ENCODE measurements at regions not wholly inside any gene's neighbourhood (a gene's known extent, or its start where the extent isn't known, plus 50 kb on each side); places are given as distances from the start of the nearest gene placed in this dataset.

DNA sequence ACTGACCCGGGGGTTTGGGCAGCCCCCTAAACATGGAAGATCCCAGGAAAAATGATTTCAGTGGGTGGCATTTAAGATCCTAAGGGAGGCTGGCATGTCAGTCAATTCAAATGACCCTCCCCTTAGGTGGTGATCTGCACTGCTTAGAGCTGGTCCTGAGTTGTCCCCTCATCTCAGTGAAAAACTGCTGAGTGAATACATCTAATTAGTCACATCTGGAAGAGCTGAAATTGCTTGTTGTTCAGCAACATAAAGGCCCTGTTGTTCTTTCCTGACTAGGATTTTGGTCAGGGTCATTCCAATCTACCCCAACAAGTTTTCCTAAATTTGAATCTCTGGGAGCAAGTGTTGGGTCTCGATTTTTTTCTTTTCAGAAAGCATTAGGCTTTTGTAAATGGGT lies 126.4 kb downstream of the LCA5 start (continued):
- no peak for TF ChIP-seq EZH2phosphoT487 (IDR thresholded peaks at IDR 0.05; ENCODE audit: borderline replicate concordance, low read depth)
- TF ChIP-seq YY1 (IDR thresholded peaks at IDR 0.05; ENCODE audit: low read depth) = no peak
- no peak for TF ChIP-seq RAD21 (IDR thresholded peaks at IDR 0.05; ENCODE audit: low read length)
- TF ChIP-seq GABPA (IDR thresholded peaks at IDR 0.05; ENCODE audit: low read depth) = no peak
- no peak for TF ChIP-seq RFX5 (IDR thresholded peaks at IDR 0.05; ENCODE audit: low read length)

DNA sequence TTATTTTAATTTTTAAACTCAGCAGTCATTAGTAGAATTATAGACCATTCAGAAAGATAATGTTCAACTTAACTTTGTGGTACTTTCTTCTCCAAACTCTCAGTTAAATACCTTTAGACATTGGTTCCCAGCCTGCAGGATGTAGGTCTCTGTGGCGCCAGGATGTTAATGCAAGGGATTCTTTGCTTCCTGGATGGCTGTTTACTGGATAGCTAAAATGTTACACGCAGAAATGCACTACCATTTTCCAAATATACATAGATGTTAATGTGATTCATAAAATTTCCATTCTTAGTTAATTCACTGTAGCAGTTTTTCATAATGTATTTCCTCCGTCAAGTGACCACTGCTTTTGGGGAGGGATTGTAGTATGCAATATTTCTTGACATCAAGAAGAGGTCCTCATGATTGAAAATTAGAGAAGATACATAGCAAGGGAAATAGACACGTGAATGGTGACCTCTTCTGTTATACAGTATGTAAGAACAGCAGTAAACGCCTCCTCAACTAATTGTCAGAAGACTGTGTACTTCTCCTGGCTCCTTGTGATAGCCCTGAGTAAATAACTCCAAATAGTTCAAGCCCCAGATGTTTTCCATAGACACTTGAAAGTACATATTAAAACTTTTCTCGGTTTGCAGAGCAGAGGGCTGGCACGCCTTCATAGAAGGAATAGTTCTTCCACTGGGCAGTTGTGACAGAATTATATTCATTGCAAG lies 128.8 kb downstream of the LCA5 start:
- no peak overlapping the region for H3K4me2 ChIP-seq
- H3F3A ChIP-seq (replicated peaks; ENCODE audit: insufficient read depth) = no peaks in the 10 kb centered on the region
- no peaks in the 10 kb centered on the region for H3K9me3 ChIP-seq
- H3K27ac ChIP-seq (ENCODE audit: low read depth in 2 of 2, low read length in 1 of 2) = no peak overlapping the region
- no peaks in the 10 kb centered on the region for H3K36me3 ChIP-seq (replicated peaks in 1 of 2; ENCODE audit: control insufficient read depth in 1 of 2, insufficient read depth in 2 of 2, low read length in 1 of 2)
- H4K20me1 ChIP-seq (ENCODE audit: insufficient read depth) = no peaks in the 10 kb centered on the region
- WGBS (ENCODE audit: low lambda C conversion rate) = 50% methylated on average over 7 of the region's 7 CpGs
- peaks cover 0 to 9% of the 10 kb centered on the region in 2 experiments; a peak in 1 of 4 replicates for H3K4me1 ChIP-seq (ENCODE audit: control insufficient read depth in 1 of 2, insufficient read depth in 2 of 2, low read depth in 1 of 2, low read length in 1 of 2)
- H3K4me3 ChIP-seq (ENCODE audit: low read depth in 2 of 2, low read length in 1 of 2) = no peak overlapping the region
- H3K79me2 ChIP-seq (ENCODE audit: insufficient read depth) = no peaks in the 10 kb centered on the region
- H3K9ac ChIP-seq = no peak overlapping the region
- POLR2A ChIA-PET = no interaction called here
- H2AFZ ChIP-seq (ENCODE audit: low read depth) = no peak overlapping the region
- no peaks in the 10 kb centered on the region for H3K9me2 ChIP-seq
- TF ChIP-seq GABPA (IDR thresholded peaks at IDR 0.05; ENCODE audit: low read depth) = no peak
- no peak for TF ChIP-seq MXI1 (IDR thresholded peaks at IDR 0.05; ENCODE audit: low read depth, low read length)
- TF ChIP-seq, protein P1, sequence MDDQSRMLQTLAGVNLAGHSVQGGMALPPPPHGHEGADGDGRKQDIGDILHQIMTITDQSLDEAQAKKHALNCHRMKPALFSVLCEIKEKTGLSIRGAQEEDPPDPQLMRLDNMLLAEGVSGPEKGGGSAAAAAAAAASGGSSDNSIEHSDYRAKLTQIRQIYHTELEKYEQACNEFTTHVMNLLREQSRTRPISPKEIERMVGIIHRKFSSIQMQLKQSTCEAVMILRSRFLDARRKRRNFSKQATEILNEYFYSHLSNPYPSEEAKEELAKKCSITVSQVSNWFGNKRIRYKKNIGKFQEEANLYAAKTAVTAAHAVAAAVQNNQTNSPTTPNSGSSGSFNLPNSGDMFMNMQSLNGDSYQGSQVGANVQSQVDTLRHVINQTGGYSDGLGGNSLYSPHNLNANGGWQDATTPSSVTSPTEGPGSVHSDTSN (IDR thresholded peaks at IDR 0.05) = no peak
- TF ChIP-seq SIN3A (IDR thresholded peaks at IDR 0.05; ENCODE audit: borderline replicate concordance, low read depth, low read length) = no peak
- no peak for TF ChIP-seq EZH2phosphoT487 (IDR thresholded peaks at IDR 0.05; ENCODE audit: borderline replicate concordance, low read depth)
- TF ChIP-seq NFIC (IDR thresholded peaks at IDR 0.05; ENCODE audit: borderline replicate concordance) = no peak
- TF ChIP-seq FOXM1 (IDR thresholded peaks at IDR 0.05; ENCODE audit: low read depth) = no peak
- no peak for TF ChIP-seq EP300 (IDR thresholded peaks at IDR 0.05; ENCODE audit: borderline replicate concordance in 1 of 2, low read depth in 1 of 2, low read length in 1 of 2)
- DNase-seq = no peak
- CTCF ChIA-PET = no interaction called here
- H3K27me3 ChIP-seq (ENCODE audit: insufficient read depth) = no peaks in the 10 kb centered on the region; the same call in 1 of the 2 replicates

DNA sequence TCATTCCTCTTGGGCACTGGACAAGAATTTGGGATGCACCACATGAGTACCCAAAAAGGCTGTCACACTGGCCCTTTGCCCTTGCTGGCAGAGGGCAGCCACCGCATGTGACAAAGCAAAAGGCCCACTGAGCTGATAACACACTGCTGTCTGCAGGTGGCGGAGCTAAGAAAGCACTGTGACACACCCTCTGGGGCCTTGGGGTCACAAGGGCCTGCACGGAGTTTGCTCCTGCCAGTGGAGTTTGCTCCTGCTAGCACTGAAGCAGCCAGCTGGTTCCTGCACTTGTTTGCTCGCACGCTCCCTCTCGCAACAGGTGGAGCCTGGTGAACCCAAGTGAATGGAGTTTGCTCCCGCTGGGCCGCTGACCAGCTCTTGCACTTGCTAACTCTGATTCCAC lies 132.6 kb downstream of the LCA5 start:
- Histone ChIP-seq H3K27me3 (ENCODE audit: insufficient read depth) (no peaks in the 10 kb centered on the region; the same call in 1 of the 2 replicates), H3K9me2 (no peaks in the 10 kb centered on the region), H3K4me1 (ENCODE audit: control insufficient read depth in 1 of 2, insufficient read depth in 2 of 2, low read depth in 1 of 2, low read length in 1 of 2) (no peaks in the 10 kb centered on the region; a peak in 1 of 4 replicates), H3K9ac (no peak overlapping the region), H3K9me3 (no peaks in the 10 kb centered on the region), H3F3A (replicated peaks; ENCODE audit: insufficient read depth) (no peaks in the 10 kb centered on the region), H3K36me3 (replicated peaks in 1 of 2; ENCODE audit: control insufficient read depth in 1 of 2, insufficient read depth in 2 of 2, low read length in 1 of 2) (no peaks in the 10 kb centered on the region), H4K20me1 (ENCODE audit: insufficient read depth) (no peaks in the 10 kb centered on the region), H2AFZ (ENCODE audit: low read depth) (no peak overlapping the region), H3K79me2 (ENCODE audit: insufficient read depth) (no peaks in the 10 kb centered on the region), H3K4me3 (ENCODE audit: low read depth in 2 of 2, low read length in 1 of 2) (no peak overlapping the region), H3K27ac (ENCODE audit: low read depth in 2 of 2, low read length in 1 of 2) (no peak overlapping the region), H3K4me2 (no peak overlapping the region)
- CTCF ChIA-PET = interaction anchor here (0.8 kb wide), 1 partner anchor 21 kb away, joined by 3 read pairs; no protein-coding TSS in a partner anchor
- no peak for DNase-seq
- 69% methylated on average over 4 of the region's 8 CpGs for WGBS (ENCODE audit: low lambda C conversion rate)
- POLR2A ChIA-PET = no interaction called here
- TF ChIP-seq ELF1 (IDR thresholded peaks at IDR 0.05) = no peak
- TF ChIP-seq CTCF (IDR thresholded peaks at IDR 0.05) = no peak
- no peak for TF ChIP-seq TCF12 (IDR thresholded peaks at IDR 0.05)
- TF ChIP-seq FOXJ3 (CRISPR knock-in tag; IDR thresholded peaks at IDR 0.05) = no peak
- TF ChIP-seq TAF1 (IDR thresholded peaks at IDR 0.05; ENCODE audit: borderline replicate concordance, low read depth, low read length) = no peak
- TF ChIP-seq POLR2AphosphoS5 (IDR thresholded peaks at IDR 0.05; ENCODE audit: low read depth, low read length) = no peak
- TF ChIP-seq USF2 (IDR thresholded peaks at IDR 0.05; ENCODE audit: borderline replicate concordance, low read depth, low read length) = no peak
- TF ChIP-seq SIN3A (IDR thresholded peaks at IDR 0.05; ENCODE audit: borderline replicate concordance, low read depth, low read length) = no peak
- TF ChIP-seq, protein P2, sequence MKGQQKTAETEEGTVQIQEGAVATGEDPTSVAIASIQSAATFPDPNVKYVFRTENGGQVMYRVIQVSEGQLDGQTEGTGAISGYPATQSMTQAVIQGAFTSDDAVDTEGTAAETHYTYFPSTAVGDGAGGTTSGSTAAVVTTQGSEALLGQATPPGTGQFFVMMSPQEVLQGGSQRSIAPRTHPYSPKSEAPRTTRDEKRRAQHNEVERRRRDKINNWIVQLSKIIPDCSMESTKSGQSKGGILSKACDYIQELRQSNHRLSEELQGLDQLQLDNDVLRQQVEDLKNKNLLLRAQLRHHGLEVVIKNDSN (IDR thresholded peaks at IDR 0.05; ENCODE audit: borderline replicate concordance, low read depth) = no peak
- TF ChIP-seq, protein P3, sequence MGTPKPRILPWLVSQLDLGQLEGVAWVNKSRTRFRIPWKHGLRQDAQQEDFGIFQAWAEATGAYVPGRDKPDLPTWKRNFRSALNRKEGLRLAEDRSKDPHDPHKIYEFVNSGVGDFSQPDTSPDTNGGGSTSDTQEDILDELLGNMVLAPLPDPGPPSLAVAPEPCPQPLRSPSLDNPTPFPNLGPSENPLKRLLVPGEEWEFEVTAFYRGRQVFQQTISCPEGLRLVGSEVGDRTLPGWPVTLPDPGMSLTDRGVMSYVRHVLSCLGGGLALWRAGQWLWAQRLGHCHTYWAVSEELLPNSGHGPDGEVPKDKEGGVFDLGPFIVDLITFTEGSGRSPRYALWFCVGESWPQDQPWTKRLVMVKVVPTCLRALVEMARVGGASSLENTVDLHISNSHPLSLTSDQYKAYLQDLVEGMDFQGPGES (IDR thresholded peaks at IDR 0.05; ENCODE audit: low read depth, low read length) = no peak
- TF ChIP-seq SMC3 (IDR thresholded peaks at IDR 0.05; ENCODE audit: low read depth, low read length) = no peak

Data from SK-N-SH (cell line).